GM12875 (cell line): ENCODE measurements at regions not wholly inside any gene's neighbourhood (a gene's known extent, or its start where the extent isn't known, plus 50 kb on each side); places are given as distances from the start of the nearest gene placed in this dataset.

Source experiments
- H3K4me3 ChIP-seq: one replicate; pipeline ENCODE4 v1.5.1; 2011; ENCODE audit warnings: low read depth, low read length, control low read depth
- CTCF ChIP-seq: IDR thresholded peaks from 2 replicates; pipeline ENCODE4 v1.5.1; 2011; ENCODE audit warnings: low read depth, mild to moderate bottlenecking, control low read depth, inconsistent platforms, low read length, moderate library complexity, borderline replicate concordance; ENCODE audit not compliant: insufficient read depth

GRCh38 chr16:26768385-26769010 lies 298.2 kb upstream of the C16orf82 start:
- TF ChIP-seq CTCF, result no peak

GRCh38 chr16:26770547-26770946 lies 296.2 kb upstream of the C16orf82 start:
- H3K4me3 ChIP-seq, result no peak overlapping the region
- no peak for TF ChIP-seq CTCF

More at GRCh38 chr16:26768385-26769010, 298.2 kb upstream of the C16orf82 start:
- H3K4me3 ChIP-seq, result no peak overlapping the region

- TF ChIP-seq CTCF, result no peak
These were observed 294.2 kb upstream of the C16orf82 start for GRCh38 chr16:26772503-26772902.

GRCh38 chr16:26777821-26778220 lies 288.9 kb upstream of the C16orf82 start:
- H3K4me3 ChIP-seq, result no peak overlapping the region
- no peak for TF ChIP-seq CTCF

More at GRCh38 chr16:26772503-26772902, 294.2 kb upstream of the C16orf82 start:
- H3K4me3 ChIP-seq, result no peak overlapping the region

GRCh38 chr16:26787924-26788323 lies 278.8 kb upstream of the C16orf82 start:
- H3K4me3 ChIP-seq, result no peak overlapping the region
- no peak for TF ChIP-seq CTCF

- no peak overlapping the region for H3K4me3 ChIP-seq
- TF ChIP-seq CTCF, result no peak
These were observed 275.6 kb upstream of the C16orf82 start for GRCh38 chr16:26791169-26791568.

- H3K4me3 ChIP-seq, result no peak overlapping the region
- TF ChIP-seq CTCF, result peak; percentile 46
These were observed 271.5 kb upstream of the C16orf82 start for GRCh38 chr16:26795184-26795583.
